GM12878 (cell line): ENCODE measurements at regions not wholly inside any gene's neighbourhood (a gene's known extent, or its start where the extent isn't known, plus 50 kb on each side); places are given as distances from the start of the nearest gene placed in this dataset.

Experiments used
- ATF2 ChIP-seq: IDR thresholded peaks from 2 replicates; pipeline ENCODE4 v1.6.1; 2012; ENCODE audit warnings: low read length, inconsistent platforms
- BACH1 ChIP-seq: fragments of 450-650 bp; IDR thresholded peaks from 2 replicates; pipeline ENCODE4 v1.6.1; 2017; ENCODE audit warnings: mild to moderate bottlenecking, borderline replicate concordance
- BHLHE40 ChIP-seq, 2 experiments: fragments of 450-650 bp in 1 of 2; IDR thresholded peaks; 2 replicates each; pipeline ENCODE4 v1.6.1; 2011 to 2017; ENCODE audit warnings: low read depth in 2 of 2, borderline replicate concordance in 1 of 2, improper control_type of control experiment in 1 of 2, low read length in 1 of 2, mild to moderate bottlenecking in 1 of 2
- CTCF ChIP-seq, 3 experiments: IDR thresholded peaks in 2 of 3; conservative IDR thresholded peaks in 1 of 3; 2 replicates each; pipeline ENCODE4 v1.5.1; 2011; ENCODE audit warnings: low read depth in 3 of 3, low read length in 3 of 3, mild to moderate bottlenecking in 3 of 3, control low read depth in 2 of 3, moderate library complexity in 2 of 3, inconsistent platforms in 1 of 3, mixed read lengths in 1 of 3; ENCODE audit not compliant: control insufficient read depth in 2 of 3, insufficient read depth in 1 of 3; ENCODE audit errors: extremely low read depth in 1 of 3
- ELK1 ChIP-seq: IDR thresholded peaks from 2 replicates; pipeline ENCODE4 v1.6.1; 2012; ENCODE audit warnings: low read depth, low read length, improper control_type of control experiment
- GABPA ChIP-seq: IDR thresholded peaks from 2 replicates; pipeline ENCODE4 v1.6.1; 2014; ENCODE audit warnings: antibody characterized with exemption, low read depth, mild to moderate bottlenecking, inconsistent platforms
- NFYB ChIP-seq: IDR thresholded peaks from 2 replicates; pipeline ENCODE4 v1.6.1; 2011; ENCODE audit warnings: low read depth, mild to moderate bottlenecking, low read length, improper control_type of control experiment, moderate library complexity; ENCODE audit not compliant: insufficient read depth
- POLR2A ChIP-seq: IDR thresholded peaks from 2 replicates; pipeline ENCODE4 v1.6.1; 2011; ENCODE audit warnings: low read depth, mild to moderate bottlenecking, low read length
- POLR2AphosphoS5 ChIP-seq: IDR thresholded peaks from 2 replicates; pipeline ENCODE4 v1.6.1; 2011; ENCODE audit warnings: mild to moderate bottlenecking, low read length, inconsistent platforms
- SIN3A ChIP-seq: IDR thresholded peaks from 2 replicates; pipeline ENCODE4 v1.6.1; 2012; ENCODE audit warnings: low read depth, low read length, improper control_type of control experiment
- SKIL ChIP-seq: fragments of 450-650 bp; IDR thresholded peaks from 2 replicates; pipeline ENCODE4 v1.6.1; 2017; ENCODE audit warnings: mild to moderate bottlenecking, low read depth, inconsistent platforms; ENCODE audit not compliant: poor library complexity, severe bottlenecking
- STAT1 ChIP-seq: fragments of 450-650 bp; conservative IDR thresholded peaks from 2 replicates; pipeline ENCODE4 v1.6.1; 2014; ENCODE audit warnings: antibody characterized with exemption, mild to moderate bottlenecking
- TCF3 ChIP-seq: IDR thresholded peaks from 2 replicates; pipeline ENCODE4 v1.6.1; 2012; ENCODE audit warnings: low read depth, mild to moderate bottlenecking, low read length, borderline replicate concordance; ENCODE audit not compliant: insufficient read depth

GRCh38 chr5:54861212-54861894, 124.0 kb downstream of the ESM1 start:
- no peak for TF ChIP-seq ATF2
- TF ChIP-seq SIN3A = no peak
- no peak for TF ChIP-seq STAT1
- TF ChIP-seq CTCF (IDR thresholded peaks at IDR 0.05 in 2 of 3, conservative IDR thresholded peaks at IDR 0.05 in 1 of 3; ENCODE audit: control insufficient read depth in 2 of 3, extremely low read depth in 1 of 3, insufficient read depth in 1 of 3, low read depth in 3 of 3, low read length in 3 of 3) = no peak
- TF ChIP-seq TCF3 = no peak
- no peak for TF ChIP-seq BACH1
- no peak for TF ChIP-seq BHLHE40 (IDR thresholded peaks at IDR 0.05; ENCODE audit: borderline replicate concordance in 1 of 2, low read depth in 2 of 2, low read length in 1 of 2)
- TF ChIP-seq GABPA = no peak
- no peak for TF ChIP-seq NFYB
- TF ChIP-seq SKIL = no peak
- TF ChIP-seq POLR2AphosphoS5 = no peak
- TF ChIP-seq ELK1 = no peak
- TF ChIP-seq POLR2A = no peak
